ENCODE measurements at regions not wholly inside any gene's neighbourhood (a gene's known extent, or its start where the extent isn't known, plus 50 kb on each side); places are given as distances from the start of the nearest gene placed in this dataset.

GRCh38 chr2:106981491-106981890 is 95.5 kb upstream of the ST6GAL2 start:
- TF ChIP-seq CTCF (IDR thresholded peaks at IDR 0.05; ENCODE audit: borderline replicate concordance, extremely low read depth, low read length, poor library complexity, severe bottlenecking) (no peak), EZH2 (IDR thresholded peaks at IDR 0.05; ENCODE audit: borderline replicate concordance, low read depth, low read length, severe bottlenecking) (no peak)
